ENCODE measurements at regions not wholly inside any gene's neighbourhood (a gene's known extent, or its start where the extent isn't known, plus 50 kb on each side); places are given as distances from the start of the nearest gene placed in this dataset.

DNA sequence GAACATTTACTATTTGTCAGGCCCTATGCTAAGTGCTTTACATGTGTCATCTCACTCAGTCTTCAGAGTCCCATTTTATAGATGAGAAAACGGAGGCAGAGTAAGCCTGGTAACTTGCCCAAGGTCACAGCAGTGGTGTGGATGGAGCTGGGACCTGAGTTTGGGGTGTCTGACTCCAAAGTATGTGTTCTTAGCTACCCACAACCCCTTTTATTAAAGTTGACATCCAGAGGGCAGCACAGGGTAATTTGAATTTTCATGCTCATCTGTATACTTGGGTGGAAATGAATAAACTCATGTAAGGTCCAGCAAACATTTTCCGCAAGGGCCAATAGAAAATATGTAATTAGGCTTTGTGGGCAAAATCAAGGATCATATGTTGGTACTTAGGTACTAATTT is 93.4 kb upstream of the SLC25A48 start:
- no peak overlapping the region for H3K4me3 ChIP-seq
- H3K36me3 ChIP-seq (replicated peaks in 1 of 2; ENCODE audit: insufficient read depth in 1 of 2, low read depth in 2 of 2): no peaks in the 10 kb centered on the region
- H3K9me3 ChIP-seq: peaks cover 0 to 5% (median 0%) of the 10 kb centered on the region in 3 donors
- 80 to 92% methylated on average over 2 of the region's 2 CpGs for WGBS, 2 donors
- no peak for TF ChIP-seq POLR2A (IDR thresholded peaks at IDR 0.05)
- TF ChIP-seq, protein P1, sequence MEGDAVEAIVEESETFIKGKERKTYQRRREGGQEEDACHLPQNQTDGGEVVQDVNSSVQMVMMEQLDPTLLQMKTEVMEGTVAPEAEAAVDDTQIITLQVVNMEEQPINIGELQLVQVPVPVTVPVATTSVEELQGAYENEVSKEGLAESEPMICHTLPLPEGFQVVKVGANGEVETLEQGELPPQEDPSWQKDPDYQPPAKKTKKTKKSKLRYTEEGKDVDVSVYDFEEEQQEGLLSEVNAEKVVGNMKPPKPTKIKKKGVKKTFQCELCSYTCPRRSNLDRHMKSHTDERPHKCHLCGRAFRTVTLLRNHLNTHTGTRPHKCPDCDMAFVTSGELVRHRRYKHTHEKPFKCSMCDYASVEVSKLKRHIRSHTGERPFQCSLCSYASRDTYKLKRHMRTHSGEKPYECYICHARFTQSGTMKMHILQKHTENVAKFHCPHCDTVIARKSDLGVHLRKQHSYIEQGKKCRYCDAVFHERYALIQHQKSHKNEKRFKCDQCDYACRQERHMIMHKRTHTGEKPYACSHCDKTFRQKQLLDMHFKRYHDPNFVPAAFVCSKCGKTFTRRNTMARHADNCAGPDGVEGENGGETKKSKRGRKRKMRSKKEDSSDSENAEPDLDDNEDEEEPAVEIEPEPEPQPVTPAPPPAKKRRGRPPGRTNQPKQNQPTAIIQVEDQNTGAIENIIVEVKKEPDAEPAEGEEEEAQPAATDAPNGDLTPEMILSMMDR (IDR thresholded peaks at IDR 0.05): no peak
- intact Hi-C loops (cut with DNase I): no loop called here
- no peaks in the 10 kb centered on the region for H3K4me1 ChIP-seq
- H3K27ac ChIP-seq: no peak overlapping the region
- ATAC-seq (no peak), DNase-seq (no peak)
- H3K27me3 ChIP-seq: no peaks in the 10 kb centered on the region

DNA sequence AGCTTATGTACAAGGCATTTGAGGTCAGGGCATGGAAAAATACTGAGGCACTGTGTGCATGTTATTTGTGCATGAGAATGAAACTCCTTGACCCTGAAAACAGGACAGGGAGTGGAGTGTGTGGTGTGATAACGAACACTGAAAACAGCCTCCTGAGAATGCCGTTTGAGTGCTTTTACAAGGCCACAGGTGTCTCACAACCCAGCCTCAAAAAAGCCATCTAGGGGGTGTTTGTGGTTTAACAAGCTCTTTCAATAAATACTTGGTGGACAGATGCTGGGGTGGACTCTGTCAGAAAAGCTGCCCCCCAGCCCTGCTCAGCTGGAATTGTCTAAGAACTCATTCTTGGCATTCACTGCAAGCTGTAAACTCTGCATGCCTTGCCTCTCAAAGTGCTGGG is 94.0 kb upstream of the SLC25A48 start:
- no peak overlapping the region for H3K4me3 ChIP-seq
- H3K27ac ChIP-seq: no peak overlapping the region
- no peaks in the 10 kb centered on the region for H3K9me3 ChIP-seq
- ATAC-seq (no peak), DNase-seq (no peak)
- TF ChIP-seq, protein P1 (IDR thresholded peaks at IDR 0.05): no peak
- no peak for TF ChIP-seq POLR2A (IDR thresholded peaks at IDR 0.05)
- no peaks in the 10 kb centered on the region for H3K4me1 ChIP-seq
- WGBS, 2 donors: 26 to 29% methylated on average over 2 of the region's 2 CpGs
- intact Hi-C loops (cut with DNase I): no loop called here
- no peaks in the 10 kb centered on the region for H3K27me3 ChIP-seq
- H3K36me3 ChIP-seq (replicated peaks in 1 of 2; ENCODE audit: insufficient read depth in 1 of 2, low read depth in 2 of 2): no peaks in the 10 kb centered on the region

DNA sequence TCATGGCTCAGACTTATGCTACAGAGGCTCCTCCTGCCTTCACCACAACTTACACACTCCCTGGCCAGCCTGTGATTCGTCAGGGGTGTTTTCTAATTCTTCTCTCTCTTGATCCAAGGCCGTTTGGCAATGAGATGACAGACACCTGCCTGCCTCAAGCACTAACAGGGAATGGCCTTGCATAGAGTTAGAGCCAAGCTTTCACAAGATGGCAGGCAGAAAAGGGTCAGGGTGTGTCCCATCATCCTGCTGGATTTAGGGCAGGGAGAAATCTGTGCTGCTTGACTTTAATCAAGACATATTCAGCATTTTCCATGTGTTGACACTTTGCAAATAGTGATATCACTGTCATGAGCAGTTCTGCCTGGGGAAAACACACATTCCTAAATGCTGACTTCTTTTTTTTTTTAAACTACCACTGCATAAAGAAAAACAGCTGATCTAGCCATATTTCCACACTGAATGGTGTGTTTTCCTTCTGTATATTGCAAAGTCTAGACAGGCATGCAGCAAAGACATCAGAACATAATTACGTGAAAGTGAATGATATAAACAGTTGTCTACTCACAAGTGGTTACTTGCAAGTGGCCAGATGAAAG is 95.0 kb upstream of the SLC25A48 start:
- Histone ChIP-seq H3K27me3 (no peaks in the 10 kb centered on the region), H3K4me1 (no peaks in the 10 kb centered on the region), H3K27ac (no peak overlapping the region), H3K9me3 (no peaks in the 10 kb centered on the region), H3K4me3 (no peak overlapping the region), H3K36me3 (replicated peaks in 1 of 2; ENCODE audit: insufficient read depth in 1 of 2, low read depth in 2 of 2) (no peaks in the 10 kb centered on the region)
- no peak for DNase-seq
- TF ChIP-seq, protein P1 (IDR thresholded peaks at IDR 0.05): no peak
- no peak for TF ChIP-seq POLR2A (IDR thresholded peaks at IDR 0.05)
- 50 to 52% methylated on average over 3 of the region's 3 CpGs for WGBS, 2 donors
- ATAC-seq: no peak
- intact Hi-C loops (cut with DNase I): no loop called here

DNA sequence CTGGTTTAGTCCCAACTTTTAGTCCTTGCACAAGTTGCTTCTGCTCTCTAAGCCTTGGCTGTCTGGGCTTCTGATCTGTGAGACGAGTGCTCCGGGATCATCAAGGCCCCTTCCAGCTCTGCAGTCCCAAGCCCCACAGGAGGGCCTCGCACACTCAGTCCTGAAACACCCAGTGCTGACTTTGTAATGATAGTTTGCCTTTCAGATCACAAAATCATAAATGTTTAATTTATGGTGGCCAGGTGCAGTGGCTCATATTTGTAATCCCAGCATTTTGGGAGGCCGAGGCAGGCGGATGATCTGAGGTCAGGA is 95.9 kb upstream of the SLC25A48 start:
- no peak for TF ChIP-seq POLR2A (IDR thresholded peaks at IDR 0.05)
- TF ChIP-seq, protein P1 (IDR thresholded peaks at IDR 0.05): no peak

More for the DNA sequence above, 95.9 kb upstream of the SLC25A48 start:
- H3K4me1 ChIP-seq: no peaks in the 10 kb centered on the region
- 86 to 93% methylated on average over 2 to 5 of the region's 5 CpGs for WGBS, 2 donors
- no peak for DNase-seq
- no peak overlapping the region for H3K4me3 ChIP-seq
- no peaks in the 10 kb centered on the region for H3K9me3 ChIP-seq
- no peak for ATAC-seq
- intact Hi-C loops (cut with DNase I): no loop called here
- no peak overlapping the region for H3K27ac ChIP-seq
- H3K27me3 ChIP-seq: no peaks in the 10 kb centered on the region
- H3K36me3 ChIP-seq (replicated peaks in 1 of 2; ENCODE audit: insufficient read depth in 1 of 2, low read depth in 2 of 2): no peaks in the 10 kb centered on the region

Measured in body of pancreas (tissue), 4 donors.